ENCODE measurements at regions not wholly inside any gene's neighbourhood (a gene's known extent, or its start where the extent isn't known, plus 50 kb on each side); places are given as distances from the start of the nearest gene placed in this dataset.

DNA sequence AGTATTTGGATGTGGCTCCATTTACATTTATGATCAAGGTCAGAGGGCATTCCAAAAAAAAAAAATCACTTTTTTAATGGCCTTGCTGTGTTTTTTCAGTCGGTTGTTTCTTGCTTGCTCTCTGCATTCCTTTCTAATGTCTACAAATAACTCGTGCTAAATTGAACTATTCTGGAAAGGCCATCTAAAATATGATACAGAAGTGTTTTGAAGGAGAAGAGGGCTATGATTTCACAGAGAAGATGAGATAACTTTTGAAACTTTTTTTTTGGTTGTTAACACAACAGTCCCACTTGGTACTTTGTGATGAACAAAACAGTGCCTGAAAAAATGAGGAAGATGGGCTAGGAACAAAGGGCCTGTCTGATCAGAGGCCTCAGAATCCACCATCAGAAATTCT lies 156.1 kb upstream of the SMLR1 start:
- TF ChIP-seq, protein P1, sequence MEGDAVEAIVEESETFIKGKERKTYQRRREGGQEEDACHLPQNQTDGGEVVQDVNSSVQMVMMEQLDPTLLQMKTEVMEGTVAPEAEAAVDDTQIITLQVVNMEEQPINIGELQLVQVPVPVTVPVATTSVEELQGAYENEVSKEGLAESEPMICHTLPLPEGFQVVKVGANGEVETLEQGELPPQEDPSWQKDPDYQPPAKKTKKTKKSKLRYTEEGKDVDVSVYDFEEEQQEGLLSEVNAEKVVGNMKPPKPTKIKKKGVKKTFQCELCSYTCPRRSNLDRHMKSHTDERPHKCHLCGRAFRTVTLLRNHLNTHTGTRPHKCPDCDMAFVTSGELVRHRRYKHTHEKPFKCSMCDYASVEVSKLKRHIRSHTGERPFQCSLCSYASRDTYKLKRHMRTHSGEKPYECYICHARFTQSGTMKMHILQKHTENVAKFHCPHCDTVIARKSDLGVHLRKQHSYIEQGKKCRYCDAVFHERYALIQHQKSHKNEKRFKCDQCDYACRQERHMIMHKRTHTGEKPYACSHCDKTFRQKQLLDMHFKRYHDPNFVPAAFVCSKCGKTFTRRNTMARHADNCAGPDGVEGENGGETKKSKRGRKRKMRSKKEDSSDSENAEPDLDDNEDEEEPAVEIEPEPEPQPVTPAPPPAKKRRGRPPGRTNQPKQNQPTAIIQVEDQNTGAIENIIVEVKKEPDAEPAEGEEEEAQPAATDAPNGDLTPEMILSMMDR (IDR thresholded peaks at IDR 0.05; ENCODE audit: insufficient read depth, low read length), result no peak
- TF ChIP-seq POLR2AphosphoS5 (IDR thresholded peaks at IDR 0.05; ENCODE audit: low read depth), result no peak
